ENCODE measurements at regions not wholly inside any gene's neighbourhood (a gene's known extent, or its start where the extent isn't known, plus 50 kb on each side); places are given as distances from the start of the nearest gene placed in this dataset.
A peak's percentile ranks its signal among the peaks of the same experiment; 100 is the strongest.

- TF ChIP-seq NCOA5 (CRISPR knock-in tag; IDR thresholded peaks at IDR 0.05), result no peak
- no peak for TF ChIP-seq PLRG1 (conservative IDR thresholded peaks at IDR 0.05)
- TF ChIP-seq ZBTB39 (CRISPR knock-in tag; IDR thresholded peaks at IDR 0.05), result no peak
Measured at GRCh38 chr14:58801086-58801485, 163.3 kb downstream of the DACT1 start (continued).

- H3K36me3 ChIP-seq (replicated peaks in 1 of 2; ENCODE audit: control insufficient read depth in 1 of 2, insufficient read depth in 2 of 2, low read length in 2 of 2), result no peaks in the 10 kb centered on the region
- in situ Hi-C loops (cut with HindIII; ENCODE audit: extremely low pct_ligation_motif_present, low pct_unique_long_range_greater_than_20kb), result no loop called here
- 26% methylated on average over 4 of the region's 4 CpGs for WGBS (ENCODE audit: low lambda C conversion rate)
- no peaks in the 10 kb centered on the region for H3K79me2 ChIP-seq (ENCODE audit: insufficient read depth, low read length)
- POLR2A ChIA-PET, result no interaction called here
- no peak for FAIRE-seq
- no peak for DNase-seq (ENCODE audit: low spot score)
- H3K27ac ChIP-seq (ENCODE audit: extremely low read length, insufficient read depth, low read length), result no peak overlapping the region
- H4K20me1 ChIP-seq (ENCODE audit: insufficient read depth, low read length), result no peaks in the 10 kb centered on the region
- no peak for ATAC-seq
- peak; percentile 28 for TF ChIP-seq ATF7 (IDR thresholded peaks at IDR 0.05)
- TF ChIP-seq ATF7 (CRISPR knock-in tag; IDR thresholded peaks at IDR 0.05), result no peak
- TF ChIP-seq PREB (CRISPR knock-in tag; IDR thresholded peaks at IDR 0.05), result no peak
- H3K4me2 ChIP-seq (ENCODE audit: low read depth, low read length), result no peak overlapping the region
- H3K4me1 ChIP-seq (ENCODE audit: insufficient read depth, low read length), result no peaks in the 10 kb centered on the region
- CTCF ChIA-PET (ENCODE audit: low intra/inter-chr PET ratio, low total read pairs), result no interaction called here
- H3K4me3 ChIP-seq (replicated peaks in 1 of 3; ENCODE audit: insufficient read depth in 1 of 3, low read depth in 2 of 3, low read length in 3 of 3), result no peak overlapping the region
- intact Hi-C loops (cut with micrococcal nuclease; ENCODE audit: unreplicated experiment), result no loop called here
- no peaks in the 10 kb centered on the region for H3K27me3 ChIP-seq (ENCODE audit: control insufficient read depth in 1 of 2, insufficient read depth in 2 of 2, low read length in 2 of 2)
- no peak overlapping the region for H2AFZ ChIP-seq (ENCODE audit: low read length)
- no peaks in the 10 kb centered on the region for H3K9me3 ChIP-seq (ENCODE audit: low read length)
- no peak overlapping the region for H3K9ac ChIP-seq (ENCODE audit: insufficient read depth, low read depth, low read length)
- no TSS peak for BruUV-seq (replicated peaks)
Measured at GRCh38 chr14:58805057-58805456, 167.3 kb downstream of the DACT1 start.

All from HepG2 (cell line).